GM19467 (cell line): ENCODE measurements at regions not wholly inside any gene's neighbourhood (a gene's known extent, or its start where the extent isn't known, plus 50 kb on each side); places are given as distances from the start of the nearest gene placed in this dataset.

Source experiments
- ATAC-seq: cut with Tn5 transposase; IDR thresholded peaks from one replicate; pipeline ENCODE4 v1.9.1; 2021; ENCODE audit warnings: mild to moderate bottlenecking, moderate library complexity; ENCODE audit not compliant: unreplicated experiment

DNA sequence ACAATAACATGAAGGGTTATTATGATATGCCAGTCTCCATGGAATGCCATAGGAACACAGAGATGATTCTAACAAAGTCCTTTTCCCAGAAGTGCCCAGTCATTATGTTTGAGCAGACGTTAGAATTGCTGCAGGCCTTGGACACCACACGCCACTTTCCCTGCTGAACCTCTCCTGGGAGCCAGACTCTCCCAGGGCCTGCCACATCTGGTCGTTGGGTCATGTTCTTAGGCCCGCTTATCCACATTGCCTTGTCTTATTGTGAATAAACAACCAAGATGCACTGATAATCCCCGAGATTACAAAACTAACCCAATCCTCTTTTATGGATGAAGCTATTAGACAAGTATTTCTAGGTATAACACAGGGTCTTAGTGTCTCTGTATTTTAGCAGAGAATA lies 276.5 kb upstream of the CITED2 start:
- no peak for ATAC-seq

DNA sequence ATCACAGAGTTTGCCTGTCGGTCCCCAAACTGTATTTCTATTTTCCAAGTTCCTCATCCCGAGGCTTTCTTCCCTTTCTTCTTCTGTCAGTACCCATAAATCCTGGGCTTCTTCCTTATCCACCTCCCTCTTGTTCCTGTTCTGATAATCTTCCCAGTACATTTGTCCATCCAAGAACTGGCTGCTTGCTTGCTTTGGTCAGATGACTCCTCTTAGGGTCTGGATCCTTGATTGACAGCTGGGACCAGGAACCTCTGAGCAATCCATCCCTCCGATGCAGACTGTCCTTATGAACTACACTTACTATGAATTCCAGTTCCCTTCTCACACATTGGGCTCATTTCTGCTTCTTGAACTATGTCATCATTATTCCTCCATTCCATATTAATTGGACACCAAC lies 275.3 kb upstream of the CITED2 start:
- ATAC-seq = no peak

DNA sequence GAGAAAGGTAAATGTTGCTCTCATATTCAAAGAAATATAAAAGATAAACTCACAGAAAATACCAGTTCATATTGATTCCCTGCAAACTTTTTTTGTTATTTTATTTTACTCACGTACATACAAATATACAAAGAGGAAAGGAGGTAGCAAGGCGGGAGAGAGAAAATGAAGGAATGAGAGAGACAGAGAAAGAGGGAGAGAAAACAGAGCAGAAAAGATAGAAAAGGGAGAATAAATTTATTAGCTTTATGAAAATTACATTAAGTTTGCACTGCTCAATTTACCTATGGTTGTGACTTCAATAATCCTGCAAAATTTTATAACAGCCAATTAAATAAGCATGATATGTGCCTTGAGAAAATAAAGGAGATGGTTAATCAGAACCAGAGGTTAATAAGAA lies 274.7 kb upstream of the CITED2 start:
- ATAC-seq = no peak

DNA sequence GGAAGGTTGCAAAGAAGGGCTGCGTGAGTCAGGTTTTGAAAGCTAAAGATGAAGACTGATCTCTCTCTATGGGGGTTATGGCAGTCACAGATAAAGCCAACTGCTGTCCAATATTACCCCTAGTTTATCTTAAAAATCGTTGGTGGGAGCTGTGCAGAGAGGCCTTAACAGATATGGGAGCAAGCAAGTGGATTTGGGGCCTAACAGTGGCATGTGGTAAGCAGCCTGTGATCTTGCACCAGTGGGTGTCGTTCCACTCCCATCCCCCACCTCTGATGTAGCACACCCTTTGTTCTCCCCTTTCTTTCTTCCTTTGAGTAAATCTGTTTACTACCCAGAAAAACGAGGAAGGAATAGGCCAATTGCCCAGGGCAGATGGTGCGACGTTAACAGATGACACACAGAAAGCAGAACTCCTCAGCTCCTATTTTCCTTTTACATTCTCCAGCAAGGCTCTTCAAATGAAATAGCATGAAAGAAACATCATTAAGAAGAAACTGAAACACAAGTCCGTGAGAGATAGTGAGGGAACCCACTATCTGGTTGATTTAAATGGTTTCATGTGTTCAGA lies 274.1 kb upstream of the CITED2 start:
- ATAC-seq = no peak

DNA sequence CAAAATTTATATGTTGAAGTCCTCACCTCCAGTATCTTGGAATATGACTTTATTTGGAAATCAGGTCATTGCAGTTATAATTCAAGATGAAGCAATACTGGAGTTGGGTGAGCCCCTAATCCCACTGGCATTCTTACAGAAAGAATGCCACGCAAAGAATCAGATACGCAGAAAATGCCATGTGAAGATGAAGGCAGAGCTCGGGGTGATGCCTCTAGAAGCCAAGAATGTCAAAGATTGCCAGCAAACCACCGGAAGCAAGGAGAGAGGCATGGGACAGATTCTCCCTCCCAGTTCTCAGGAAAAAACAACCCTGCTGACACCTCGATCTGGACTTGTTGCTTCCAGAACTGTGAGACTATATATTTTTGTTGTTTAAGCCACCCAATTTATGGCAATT lies 273.4 kb upstream of the CITED2 start:
- no peak for ATAC-seq

DNA sequence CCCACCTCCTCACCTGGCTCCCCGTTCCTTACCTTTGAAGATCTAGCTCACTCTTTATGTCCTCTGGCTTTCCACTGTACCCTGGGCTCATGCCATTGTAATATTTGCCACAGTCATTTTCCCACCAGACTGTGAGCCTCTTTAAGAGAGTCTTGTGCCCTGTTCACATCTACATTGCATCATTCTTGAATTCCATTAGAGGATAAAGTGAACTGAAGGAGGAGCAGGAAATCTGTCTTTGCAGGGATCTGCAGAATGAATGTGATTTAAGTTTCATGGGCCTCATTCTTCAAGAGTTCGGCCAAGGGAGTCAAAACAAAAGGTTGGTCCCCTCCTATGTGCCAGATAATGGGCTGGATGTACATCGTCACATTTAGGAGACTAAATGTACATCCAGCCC lies 272.6 kb upstream of the CITED2 start:
- ATAC-seq = no peak

DNA sequence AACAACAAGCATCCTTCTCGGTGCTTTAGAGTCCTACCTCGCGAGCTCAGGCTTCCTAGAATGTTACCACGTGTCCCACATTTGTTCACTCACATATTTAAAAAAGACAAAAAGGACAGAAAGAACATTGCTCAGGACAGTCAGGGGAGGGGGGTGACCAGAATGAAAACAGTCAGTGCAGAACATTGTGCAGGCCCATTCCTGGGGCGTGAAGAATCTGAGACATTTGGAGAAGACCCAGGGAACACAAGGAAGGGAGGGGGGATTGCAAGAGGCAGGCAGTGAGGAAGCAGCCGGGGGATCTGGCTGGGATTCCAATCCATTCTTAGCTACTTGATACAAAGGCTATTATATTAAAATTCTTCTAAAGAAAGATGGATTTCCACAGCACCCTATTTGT lies 270.4 kb upstream of the CITED2 start:
- ATAC-seq = no peak

DNA sequence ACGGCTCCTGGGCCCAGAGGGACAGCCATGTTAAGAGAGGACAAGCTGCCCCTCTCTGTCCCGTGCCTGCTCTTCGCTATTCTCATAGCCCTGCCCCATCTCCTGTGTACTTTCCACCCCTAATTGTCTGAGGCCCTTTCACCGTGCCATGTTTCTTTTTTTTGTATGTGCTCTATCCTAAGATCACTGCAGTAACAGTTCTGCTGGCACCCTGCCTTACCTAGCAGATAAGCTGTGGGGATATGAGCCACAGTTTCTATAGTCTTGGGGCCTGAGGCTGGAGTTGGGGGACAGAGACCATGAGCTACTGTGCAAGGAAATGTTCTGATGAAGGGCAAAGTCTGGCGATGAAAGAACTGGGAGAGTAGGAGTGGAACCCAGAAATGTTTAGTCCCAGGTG lies 269.5 kb upstream of the CITED2 start:
- no peak for ATAC-seq

DNA sequence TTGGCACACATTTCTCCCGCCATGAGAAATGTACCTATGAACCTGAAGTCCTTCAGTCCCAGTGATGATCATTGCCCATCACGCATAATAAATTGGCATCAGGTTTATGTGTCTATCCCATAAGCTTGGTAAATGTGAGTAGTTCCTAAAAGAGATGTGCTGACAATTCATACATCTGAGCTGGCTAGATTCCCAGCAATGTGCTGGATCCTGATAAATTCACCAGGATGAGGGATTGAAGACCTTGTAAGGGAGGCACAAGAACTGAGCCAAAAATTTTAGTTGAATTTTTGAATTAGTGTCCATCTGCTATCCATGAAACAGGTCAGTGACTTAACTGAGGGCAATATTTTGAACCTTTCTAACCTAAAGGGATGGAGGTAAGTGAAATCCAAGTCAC lies 267.9 kb upstream of the CITED2 start:
- no peak for ATAC-seq

DNA sequence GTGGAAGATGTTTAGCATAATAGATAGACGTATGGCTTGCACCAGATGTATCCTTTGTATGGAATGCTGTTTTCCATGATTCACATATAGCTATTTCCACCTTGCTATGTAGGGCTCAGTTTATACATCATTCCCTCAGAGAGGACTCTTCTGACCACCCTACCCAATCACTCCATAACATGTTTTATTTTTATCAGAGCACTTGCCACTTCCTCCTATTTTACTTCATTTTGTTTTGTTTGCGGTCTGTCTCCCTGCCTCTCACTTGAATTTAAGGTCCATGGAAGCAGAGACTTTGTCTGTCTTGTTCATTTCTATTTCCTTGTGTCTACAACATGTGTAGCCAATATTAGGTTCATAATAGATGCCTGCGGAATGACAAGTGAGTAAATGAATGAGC lies 266.9 kb upstream of the CITED2 start:
- no peak for ATAC-seq

DNA sequence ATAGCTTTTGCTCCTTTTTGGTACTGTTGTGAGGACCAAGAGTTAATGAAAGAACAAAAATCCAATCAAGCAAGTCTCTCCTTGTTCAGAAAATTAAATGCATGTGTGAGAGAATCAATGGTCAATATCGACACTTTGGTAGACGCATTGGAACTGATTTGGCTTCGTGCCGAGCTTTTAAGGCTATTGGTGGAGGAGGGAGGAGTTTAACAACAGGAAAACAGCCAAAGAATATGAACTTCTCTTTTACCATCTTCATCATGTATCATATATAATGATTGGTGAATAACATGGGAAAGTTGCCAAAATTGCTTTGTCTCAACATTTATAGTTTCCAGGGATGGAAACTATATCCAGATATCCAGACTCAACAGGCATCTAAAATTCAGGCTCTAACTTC lies 266.5 kb upstream of the CITED2 start:
- ATAC-seq = no peak

DNA sequence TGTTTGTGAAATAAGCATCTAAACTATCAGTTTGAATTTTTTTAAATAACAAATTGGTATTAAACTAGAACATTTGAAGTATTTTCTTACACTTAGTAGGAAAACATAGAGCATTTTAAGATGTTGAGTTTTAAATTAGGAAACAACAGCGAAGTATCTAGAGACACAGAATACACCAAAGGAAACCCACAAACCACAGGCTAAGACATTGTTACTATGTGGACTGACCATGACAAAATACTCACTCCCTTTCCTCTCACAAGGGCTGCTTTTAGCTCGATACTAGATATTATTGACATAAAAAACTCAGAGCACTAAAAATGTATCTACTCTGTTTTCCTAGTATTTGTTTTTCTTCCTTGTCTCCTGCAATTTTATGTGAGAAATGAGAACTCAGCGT lies 266.0 kb upstream of the CITED2 start:
- peak; percentile 86 for ATAC-seq

DNA sequence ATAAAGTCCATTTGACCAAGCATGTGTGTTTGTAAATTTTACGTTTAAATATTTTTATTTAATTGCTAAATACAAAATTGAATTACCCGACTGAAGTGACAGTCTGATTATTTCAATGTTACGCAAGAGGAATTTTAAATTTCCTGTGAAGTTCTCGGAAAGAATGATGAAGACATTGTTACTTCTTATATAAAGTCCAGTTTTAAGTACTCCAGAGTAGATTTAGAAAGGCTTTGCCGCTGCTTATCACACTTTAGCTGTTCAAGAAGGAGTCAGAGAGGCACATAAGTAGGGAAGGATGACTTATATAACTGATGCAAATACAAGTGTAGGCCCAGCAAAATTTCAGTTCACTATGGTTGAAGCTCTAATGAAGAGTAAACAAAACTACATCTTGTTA lies 265.1 kb upstream of the CITED2 start:
- ATAC-seq = no peak

DNA sequence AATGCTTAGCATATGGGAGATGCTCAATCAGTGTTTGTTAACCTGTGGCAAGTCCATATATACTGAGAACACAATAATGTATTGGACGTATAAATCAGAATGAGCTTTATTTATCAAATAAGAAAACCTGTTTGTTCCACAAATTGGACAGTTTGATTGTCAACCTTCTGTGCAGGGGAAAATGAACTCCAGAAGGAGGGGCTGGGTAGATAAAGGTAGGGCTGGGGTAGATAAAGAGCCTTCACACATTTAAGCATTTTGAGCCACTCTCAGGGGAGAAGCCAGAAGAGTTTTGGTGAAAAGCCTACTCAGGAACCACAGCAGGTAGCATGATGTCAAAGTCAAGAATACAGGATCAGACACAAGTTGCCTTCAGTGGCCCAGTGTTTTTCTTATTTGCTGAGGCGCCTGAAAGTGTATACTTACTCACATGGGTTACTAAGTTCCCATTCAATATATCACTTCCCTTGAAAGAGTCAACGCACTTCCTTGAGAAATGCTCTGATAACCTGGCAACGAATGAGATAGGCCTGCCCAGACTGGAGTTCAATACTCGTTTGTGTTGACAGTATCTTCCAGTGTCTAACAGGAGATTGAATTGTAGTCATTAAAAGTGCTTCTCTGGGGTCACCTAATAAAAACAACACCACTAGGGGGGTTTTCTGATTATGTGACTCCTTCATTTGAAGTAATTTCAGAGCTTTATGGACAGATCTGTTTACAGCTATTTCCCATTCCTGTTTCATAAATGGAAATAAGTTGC lies 263.9 kb upstream of the CITED2 start:
- ATAC-seq = no peak

DNA sequence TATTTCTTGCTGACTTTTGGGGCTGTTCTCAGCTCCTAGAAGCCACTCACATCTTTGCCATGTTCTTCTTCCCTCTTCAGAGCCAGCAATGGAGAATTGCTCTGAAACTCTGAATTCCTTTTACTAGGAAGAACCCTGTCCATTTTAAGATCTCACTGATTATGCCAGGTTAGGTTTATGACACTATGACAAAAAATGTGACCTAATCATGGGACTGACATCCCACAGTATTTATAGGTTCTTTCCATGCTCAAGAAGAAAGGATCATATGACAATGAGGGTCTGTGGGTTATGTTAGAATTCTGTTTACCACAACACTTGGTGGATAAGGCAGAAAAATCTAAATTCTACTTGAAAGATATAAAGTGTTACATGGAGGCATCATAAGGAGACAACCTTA lies 263.3 kb upstream of the CITED2 start:
- no peak for ATAC-seq

DNA sequence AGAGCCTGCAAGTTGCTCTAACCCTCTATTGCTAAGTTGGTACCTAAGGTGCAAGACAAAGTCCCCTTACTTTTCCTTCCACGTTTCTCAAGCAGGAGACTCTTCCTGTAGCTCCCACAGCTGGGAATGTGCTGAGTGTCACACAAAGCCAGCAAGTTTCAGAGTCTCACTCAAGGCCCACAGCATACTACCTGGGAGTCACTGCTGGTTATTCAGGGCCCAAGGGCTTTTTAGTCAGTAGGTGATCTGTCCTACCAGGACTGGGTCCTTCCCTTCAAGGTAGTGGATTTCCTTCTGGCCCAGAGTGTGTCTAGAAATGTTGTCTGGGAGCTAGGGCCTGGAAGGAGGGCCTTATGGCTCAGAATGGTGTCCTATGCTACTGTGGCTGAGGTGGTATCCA lies 261.9 kb upstream of the CITED2 start:
- no peak for ATAC-seq

DNA sequence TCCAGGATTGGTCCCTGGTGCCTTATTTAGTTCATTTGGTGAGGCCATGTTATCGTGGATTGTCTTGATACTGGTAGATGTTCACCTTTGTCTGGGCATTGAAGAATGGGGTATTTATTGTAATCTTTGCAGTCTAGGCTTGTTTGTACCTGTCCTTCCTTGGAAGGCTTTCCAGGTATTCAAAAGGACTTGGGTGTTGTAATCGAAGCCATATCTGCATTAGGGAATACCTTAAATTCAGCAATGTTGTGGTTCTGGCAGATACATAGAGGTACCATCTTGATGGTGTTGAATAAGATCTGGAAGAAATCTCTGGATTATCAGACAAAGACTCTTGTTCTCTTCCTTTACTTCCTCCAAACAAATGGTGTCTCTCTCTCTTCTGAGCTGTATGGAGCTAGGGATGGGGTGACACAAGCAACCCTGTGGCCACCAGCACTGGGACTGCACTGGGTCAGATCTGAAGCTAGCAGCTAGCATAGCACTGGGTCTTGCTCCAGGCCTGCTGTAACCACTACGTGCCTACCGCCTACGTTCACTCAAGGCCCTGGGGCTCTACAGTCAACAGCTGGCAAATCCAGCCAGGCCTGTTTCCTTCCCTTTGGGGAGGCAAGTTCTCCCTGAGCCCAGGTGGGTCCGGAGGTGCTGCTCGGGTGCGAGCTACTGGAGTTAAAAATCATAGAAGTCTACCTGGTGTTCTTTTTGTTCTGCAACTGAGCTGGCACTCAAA lies 261.1 kb upstream of the CITED2 start:
- ATAC-seq = no peak

DNA sequence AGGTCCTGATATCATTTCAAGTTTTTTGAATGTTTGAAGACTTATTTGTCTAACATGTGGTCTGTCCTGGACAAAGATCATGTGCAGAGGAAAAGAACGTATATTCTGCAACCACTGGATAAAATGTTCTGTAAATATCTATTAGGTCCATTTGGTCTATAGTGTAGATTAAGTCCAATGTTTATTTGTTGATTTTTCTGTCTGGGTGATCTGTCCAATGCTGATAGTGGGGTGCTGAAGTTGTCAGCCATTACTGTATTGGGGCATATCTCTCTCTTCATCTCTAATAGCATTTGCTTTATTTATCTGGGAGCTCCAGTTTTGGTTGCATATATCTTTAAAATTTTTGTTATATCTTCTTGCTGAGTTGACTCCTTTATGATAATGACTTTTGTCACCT lies 258.4 kb upstream of the CITED2 start:
- ATAC-seq = no peak

DNA sequence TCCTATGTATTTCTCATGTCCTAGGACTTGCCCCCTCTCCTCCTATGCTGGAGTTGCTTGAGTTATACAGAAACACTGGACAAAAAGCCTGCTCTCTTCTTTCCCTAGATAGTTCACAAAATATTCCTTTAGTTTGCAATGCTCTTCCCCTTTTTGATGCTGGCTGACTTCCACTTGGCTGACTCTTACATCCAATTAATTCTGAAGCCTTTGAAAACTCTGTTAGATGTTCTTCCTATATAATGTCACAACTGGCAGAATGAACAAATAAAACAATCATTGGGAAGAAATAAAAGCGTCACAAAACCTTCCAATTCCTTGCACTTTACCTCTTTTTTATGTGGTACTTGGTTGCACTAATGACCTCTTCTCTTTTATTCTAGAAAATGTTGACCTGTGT lies 253.8 kb upstream of the CITED2 start:
- ATAC-seq = no peak

DNA sequence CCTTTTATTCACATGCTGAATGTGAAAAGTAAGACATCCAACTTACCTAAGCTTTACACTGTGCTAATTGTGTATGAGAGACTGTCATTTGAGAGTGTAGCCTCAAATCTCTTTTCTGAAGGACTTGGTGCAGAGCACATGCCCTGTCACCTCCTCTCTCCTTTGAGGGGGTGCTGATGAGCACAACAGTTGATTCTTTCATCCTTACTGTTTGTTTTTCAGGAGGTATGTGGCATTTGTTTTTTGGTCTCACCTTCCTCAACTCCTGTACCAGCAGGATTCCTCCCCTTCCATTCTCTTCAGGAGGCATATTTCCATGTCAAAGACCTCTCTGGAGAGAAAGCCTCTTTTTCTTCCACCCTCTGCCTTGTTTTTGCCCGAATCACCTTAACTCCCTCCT lies 252.6 kb upstream of the CITED2 start:
- no peak for ATAC-seq

DNA sequence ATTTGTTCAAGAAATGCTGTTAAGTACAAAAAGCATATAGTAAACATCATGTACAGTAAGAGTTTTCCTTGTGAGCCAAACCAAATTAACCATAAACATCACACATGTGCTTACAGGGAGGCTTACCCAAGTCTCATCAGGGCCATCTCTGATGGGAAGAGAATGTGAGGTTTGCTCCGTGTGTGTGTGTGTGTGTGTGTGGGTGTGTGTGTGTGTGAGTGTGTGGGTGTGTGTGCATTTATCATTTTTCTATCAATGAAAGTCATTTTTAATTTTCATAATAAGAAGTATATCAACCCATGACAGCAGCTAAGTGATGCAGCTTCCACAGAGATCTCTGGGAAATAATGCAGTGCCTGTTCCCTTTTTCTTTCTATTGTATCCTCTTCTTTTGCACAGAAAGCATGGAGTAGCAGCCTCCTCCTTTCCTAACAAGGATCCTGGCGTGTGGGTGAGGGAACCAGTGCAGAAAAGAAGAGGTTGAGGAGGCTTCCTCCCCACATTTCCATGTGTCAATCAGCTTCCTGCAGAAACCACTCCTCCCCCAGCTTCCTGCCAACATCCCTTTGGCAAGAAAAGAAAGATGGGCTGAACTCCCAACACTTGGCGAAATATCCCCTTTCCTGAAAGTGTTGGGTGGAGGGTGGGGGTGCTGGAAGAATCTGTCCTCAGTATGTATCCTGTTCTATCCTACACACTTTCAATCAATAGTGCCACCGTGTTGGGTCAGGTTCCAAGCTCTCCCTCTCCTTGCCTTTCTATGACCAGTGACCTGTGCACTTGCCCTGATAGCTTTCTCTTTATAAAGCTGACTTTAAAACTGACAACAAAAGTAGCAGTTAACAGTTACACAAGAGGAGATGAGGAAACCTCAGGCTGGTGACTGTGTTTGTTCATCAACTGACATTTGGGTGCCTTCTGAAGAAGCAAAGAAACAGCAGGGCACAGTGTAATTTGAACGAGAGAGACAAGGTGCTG lies 251.8 kb upstream of the CITED2 start:
- ATAC-seq = no peak
